ENCODE measurements at regions not wholly inside any gene's neighbourhood (a gene's known extent, or its start where the extent isn't known, plus 50 kb on each side); places are given as distances from the start of the nearest gene placed in this dataset.

- no peak for TF ChIP-seq POLR2A (IDR thresholded peaks at IDR 0.05; ENCODE audit: low read depth, low read length)
- no peak for TF ChIP-seq POLR2AphosphoS5 (IDR thresholded peaks at IDR 0.05; ENCODE audit: low read depth, low read length)
Observed at GRCh38 chr11:79538775-79539174, 97.9 kb upstream of the TENM4 start.

Data from GM12892 (cell line).